Adrenal gland (tissue), 5 donors: ENCODE measurements at regions not wholly inside any gene's neighbourhood (a gene's known extent, or its start where the extent isn't known, plus 50 kb on each side); places are given as distances from the start of the nearest gene placed in this dataset.

Source experiments
- CTCF ChIP-seq, 6 experiments: fragments of 450-650 bp in 4 of 6; fragments of 200-600 bp in 2 of 6; sonication (generic) in 1 of 6; IDR thresholded peaks; 1 replicate in 5 of 6; 2 replicates in 1 of 6; pipeline versions ENCODE4 v1.5.1 to v1.8.0; 2016 to 2021; ENCODE audit warnings: antibody characterized with exemption in 6 of 6, mild to moderate bottlenecking in 2 of 6, moderate library complexity in 1 of 6
- POLR2A ChIP-seq, 2 donors: fragments of 450-650 bp; IDR thresholded peaks; one replicate each; pipeline ENCODE4 v1.6.1; 2017; ENCODE audit warnings: antibody characterized with exemption in 2 of 2, mild to moderate bottlenecking in 2 of 2, moderate library complexity in 1 of 2
- donor health status: DM: no; HTN: no; CAD: no.

- no peak for TF ChIP-seq POLR2A (IDR thresholded peaks at IDR 0.05)
- no peak for TF ChIP-seq CTCF (IDR thresholded peaks at IDR 0.05)
These were observed 137.6 kb upstream of the VWC2 start for GRCh38 chr7:49635800-49636199.
